ENCODE measurements at regions not wholly inside any gene's neighbourhood (a gene's known extent, or its start where the extent isn't known, plus 50 kb on each side); places are given as distances from the start of the nearest gene placed in this dataset.

DNA sequence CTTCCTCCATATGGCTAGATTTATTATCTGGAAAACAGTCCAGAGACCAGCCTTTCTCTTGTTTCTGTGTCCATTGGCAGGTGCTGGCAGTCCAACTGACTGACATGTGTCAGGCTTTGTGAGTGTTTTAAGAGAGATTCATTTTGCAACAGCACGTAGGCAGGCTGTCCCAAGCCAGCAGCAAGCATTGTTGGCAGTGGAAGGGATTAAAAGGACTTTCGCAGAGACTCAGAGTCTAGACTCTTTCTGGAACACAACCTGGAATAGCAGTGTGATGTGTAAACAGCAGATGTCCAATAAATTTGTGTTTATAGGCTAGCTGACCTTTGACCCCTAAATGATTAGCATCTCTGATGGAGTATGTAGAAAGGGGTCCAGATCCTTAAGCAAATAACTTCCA, 222.2 kb upstream of the SERP2 start:
- WGBS (ENCODE audit: insufficient coverage, insufficient replicate concordance, low lambda C conversion rate, missing lambda C conversion rate): 0% methylated on average over 2 of the region's 2 CpGs
- no peak overlapping the region for H3K27ac ChIP-seq (ENCODE audit: control insufficient read depth, insufficient read depth)
- ChIA-PET SMC1A (ENCODE audit: uncharacterized antibody, unreplicated experiment) (no interaction called here), CTCF (no interaction called here), POLR2A (no interaction called here), RAD21 (ENCODE audit: unreplicated experiment) (no interaction called here)
- ATAC-seq (no peak), DNase-seq (ENCODE audit: low read depth, low spot score) (no peak), FAIRE-seq (no peak)
- no peaks in the 10 kb centered on the region for H3K9me3 ChIP-seq (replicated peaks; ENCODE audit: control insufficient read depth, insufficient read depth, low read length)
- H3K36me3 ChIP-seq (ENCODE audit: control insufficient read depth in 2 of 2, insufficient read depth in 2 of 2, low read length in 1 of 2): no peaks in the 10 kb centered on the region
- H3K4me2 ChIP-seq (ENCODE audit: control insufficient read depth, insufficient read depth): no peak overlapping the region
- intact Hi-C loops (cut with micrococcal nuclease; ENCODE audit: unreplicated experiment) (no loop called here), in situ Hi-C loops (cut with MboI) (no loop called here)
- no peaks in the 10 kb centered on the region for H3K79me2 ChIP-seq (ENCODE audit: control insufficient read depth, insufficient read depth, low read length)
- TF ChIP-seq ASH2L (IDR thresholded peaks at IDR 0.05; ENCODE audit: borderline replicate concordance, low read depth) (no peak), CREM (IDR thresholded peaks at IDR 0.05; ENCODE audit: low read depth) (no peak), MTA2 (IDR thresholded peaks at IDR 0.05; ENCODE audit: low read depth) (no peak), GATAD2B (conservative IDR thresholded peaks at IDR 0.05; ENCODE audit: low read depth) (no peak), ETV6 (conservative IDR thresholded peaks at IDR 0.05 in 1 of 2, IDR thresholded peaks at IDR 0.05 in 1 of 2; ENCODE audit: borderline replicate concordance in 1 of 2, low read depth in 1 of 2) (no peak), RB1 (IDR thresholded peaks at IDR 0.05; ENCODE audit: borderline replicate concordance) (no peak), MEF2B (IDR thresholded peaks at IDR 0.05; ENCODE audit: partially characterized antibody, poor library complexity, severe bottlenecking) (no peak), ESRRA (IDR thresholded peaks at IDR 0.05; ENCODE audit: low read length) (no peak), CBFB (IDR thresholded peaks at IDR 0.05; ENCODE audit: low read depth) (no peak), POLR2A (IDR thresholded peaks at IDR 0.05; ENCODE audit: low read depth, low read length) (no peak), YY1 (IDR thresholded peaks at IDR 0.05; ENCODE audit: low read depth, low read length) (no peak), SIN3A (IDR thresholded peaks at IDR 0.05; ENCODE audit: low read depth, low read length) (no peak), KAT2A (conservative IDR thresholded peaks at IDR 0.05; ENCODE audit: control insufficient read depth, low read depth, low read length) (no peak), SUPT20H (IDR thresholded peaks at IDR 0.05; ENCODE audit: borderline replicate concordance, control insufficient read depth, low read depth, low read length) (no peak), RAD21 (IDR thresholded peaks at IDR 0.05; ENCODE audit: insufficient read depth, low read depth, low read length) (no peak), DPF2 (IDR thresholded peaks at IDR 0.05) (no peak)
- TF ChIP-seq, protein P1, sequence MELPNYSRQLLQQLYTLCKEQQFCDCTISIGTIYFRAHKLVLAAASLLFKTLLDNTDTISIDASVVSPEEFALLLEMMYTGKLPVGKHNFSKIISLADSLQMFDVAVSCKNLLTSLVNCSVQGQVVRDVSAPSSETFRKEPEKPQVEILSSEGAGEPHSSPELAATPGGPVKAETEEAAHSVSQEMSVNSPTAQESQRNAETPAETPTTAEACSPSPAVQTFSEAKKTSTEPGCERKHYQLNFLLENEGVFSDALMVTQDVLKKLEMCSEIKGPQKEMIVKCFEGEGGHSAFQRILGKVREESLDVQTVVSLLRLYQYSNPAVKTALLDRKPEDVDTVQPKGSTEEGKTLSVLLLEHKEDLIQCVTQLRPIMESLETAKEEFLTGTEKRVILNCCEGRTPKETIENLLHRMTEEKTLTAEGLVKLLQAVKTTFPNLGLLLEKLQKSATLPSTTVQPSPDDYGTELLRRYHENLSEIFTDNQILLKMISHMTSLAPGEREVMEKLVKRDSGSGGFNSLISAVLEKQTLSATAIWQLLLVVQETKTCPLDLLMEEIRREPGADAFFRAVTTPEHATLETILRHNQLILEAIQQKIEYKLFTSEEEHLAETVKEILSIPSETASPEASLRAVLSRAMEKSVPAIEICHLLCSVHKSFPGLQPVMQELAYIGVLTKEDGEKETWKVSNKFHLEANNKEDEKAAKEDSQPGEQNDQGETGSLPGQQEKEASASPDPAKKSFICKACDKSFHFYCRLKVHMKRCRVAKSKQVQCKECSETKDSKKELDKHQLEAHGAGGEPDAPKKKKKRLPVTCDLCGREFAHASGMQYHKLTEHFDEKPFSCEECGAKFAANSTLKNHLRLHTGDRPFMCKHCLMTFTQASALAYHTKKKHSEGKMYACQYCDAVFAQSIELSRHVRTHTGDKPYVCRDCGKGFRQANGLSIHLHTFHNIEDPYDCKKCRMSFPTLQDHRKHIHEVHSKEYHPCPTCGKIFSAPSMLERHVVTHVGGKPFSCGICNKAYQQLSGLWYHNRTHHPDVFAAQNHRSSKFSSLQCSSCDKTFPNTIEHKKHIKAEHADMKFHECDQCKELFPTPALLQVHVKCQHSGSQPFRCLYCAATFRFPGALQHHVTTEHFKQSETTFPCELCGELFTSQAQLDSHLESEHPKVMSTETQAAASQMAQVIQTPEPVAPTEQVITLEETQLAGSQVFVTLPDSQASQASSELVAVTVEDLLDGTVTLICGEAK (IDR thresholded peaks at IDR 0.05; ENCODE audit: borderline replicate concordance): no peak
- TF ChIP-seq, protein P2, sequence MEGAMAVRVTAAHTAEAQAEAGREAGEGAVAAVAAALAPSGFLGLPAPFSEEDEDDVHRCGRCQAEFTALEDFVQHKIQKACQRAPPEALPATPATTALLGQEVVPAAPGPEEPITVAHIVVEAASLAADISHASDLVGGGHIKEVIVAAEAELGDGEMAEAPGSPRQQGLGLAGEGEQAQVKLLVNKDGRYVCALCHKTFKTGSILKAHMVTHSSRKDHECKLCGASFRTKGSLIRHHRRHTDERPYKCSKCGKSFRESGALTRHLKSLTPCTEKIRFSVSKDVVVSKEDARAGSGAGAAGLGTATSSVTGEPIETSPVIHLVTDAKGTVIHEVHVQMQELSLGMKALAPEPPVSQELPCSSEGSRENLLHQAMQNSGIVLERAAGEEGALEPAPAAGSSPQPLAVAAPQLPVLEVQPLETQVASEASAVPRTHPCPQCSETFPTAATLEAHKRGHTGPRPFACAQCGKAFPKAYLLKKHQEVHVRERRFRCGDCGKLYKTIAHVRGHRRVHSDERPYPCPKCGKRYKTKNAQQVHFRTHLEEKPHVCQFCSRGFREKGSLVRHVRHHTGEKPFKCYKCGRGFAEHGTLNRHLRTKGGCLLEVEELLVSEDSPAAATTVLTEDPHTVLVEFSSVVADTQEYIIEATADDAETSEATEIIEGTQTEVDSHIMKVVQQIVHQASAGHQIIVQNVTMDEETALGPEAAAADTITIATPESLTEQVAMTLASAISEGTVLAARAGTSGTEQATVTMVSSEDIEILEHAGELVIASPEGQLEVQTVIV (IDR thresholded peaks at IDR 0.05; ENCODE audit: borderline replicate concordance, partially characterized antibody): no peak
- BruUV-seq (replicated peaks): no TSS peak
- no peaks in the 10 kb centered on the region for H3K4me1 ChIP-seq (ENCODE audit: control insufficient read depth, insufficient read depth, low read length)
- H3K9ac ChIP-seq (ENCODE audit: control insufficient read depth, insufficient read depth, low read length): no peak overlapping the region
- no peaks in the 10 kb centered on the region for H4K20me1 ChIP-seq (ENCODE audit: control insufficient read depth, insufficient read depth)
- no peak overlapping the region for H3K4me3 ChIP-seq
- peaks cover 0 to 3% of the 10 kb centered on the region in 2 experiments; a peak in 2 of 4 replicates for H3K27me3 ChIP-seq (replicated peaks in 1 of 2; ENCODE audit: control insufficient read depth in 2 of 2, insufficient read depth in 2 of 2, low read length in 1 of 2)
- no peak overlapping the region for H2AFZ ChIP-seq (ENCODE audit: control insufficient read depth, low read depth, low read length)

Data from GM12878 (cell line).